HepG2 (cell line): ENCODE measurements at regions not wholly inside any gene's neighbourhood (a gene's known extent, or its start where the extent isn't known, plus 50 kb on each side); places are given as distances from the start of the nearest gene placed in this dataset.
A peak's percentile ranks its signal among the peaks of the same experiment; 100 is the strongest.

Experiments used
- ATAC-seq: fragments of 200-7000 bp; cut with Tn5 transposase; 3 replicates; pipeline ENCODE4 v1.9.1; 2020; ENCODE audit warnings: mild to moderate bottlenecking, moderate library complexity
- BruUV-seq: library from RNA; stranded (reverse); fragments of 400-500 nt; replicated peaks from 2 replicates; lab custom pipeline; 2021; lab: Mats Ljungman, UMichigan
- CTCF ChIA-PET: fragments of 300-600 bp; formaldehyde crosslinking; extraction: SDS; loops from one replicate; lab custom pipeline; 2021; ENCODE audit warnings: low total read pairs, inconsistent platforms, low intra/inter-chr PET ratio; lab: Yijun Ruan, JAX
- POLR2A ChIA-PET: fragments of 350-600 bp; sonication (Branson Sonifier 250); formaldehyde crosslinking; loops from one replicate; lab custom pipeline; 2020; ENCODE audit warnings: antibody characterized with exemption, inconsistent platforms; lab: Yijun Ruan, JAX
- DNase-seq: peaks from one replicate; pipeline ENCODE4 v3.0.0-alpha.2; 2015; ENCODE audit warnings: low spot score
- FAIRE-seq: peaks from 3 replicates; lab custom pipeline; 2011; peaks lifted over from hg19 to GRCh38; lab: Jason Lieb, UNC
- H2AFZ ChIP-seq: one replicate; pipeline ENCODE4 v1.6.1; 2011; ENCODE audit warnings: low read length, inconsistent platforms
- H3K27ac ChIP-seq: fragments of 300-600 bp; 3 replicates; pipeline ENCODE4 v1.8.0; 2011; ENCODE audit warnings: mixed run types, mild to moderate bottlenecking, mixed read lengths, low read length, inconsistent platforms; ENCODE audit not compliant: insufficient read depth; ENCODE audit errors: extremely low read length
- H3K27me3 ChIP-seq, 2 experiments: fragments of 200-600 bp in 1 of 2; 2 replicates in 1 of 2; 3 replicates in 1 of 2; pipeline versions ENCODE4 v1.6.0 to v1.8.0; 2011; ENCODE audit warnings: low read length in 2 of 2, mild to moderate bottlenecking in 2 of 2, moderate library complexity in 2 of 2, inconsistent platforms in 1 of 2; ENCODE audit not compliant: insufficient read depth in 2 of 2, control insufficient read depth in 1 of 2
- H3K36me3 ChIP-seq, 2 experiments: fragments of 200-600 bp in 1 of 2; replicated peaks in 1 of 2; 2 replicates in 1 of 2; 3 replicates in 1 of 2; pipeline versions ENCODE4 v1.5.1 to v1.8.0; 2011; ENCODE audit warnings: low read length in 2 of 2, inconsistent platforms in 1 of 2; ENCODE audit not compliant: insufficient read depth in 2 of 2, control insufficient read depth in 1 of 2
- H3K4me1 ChIP-seq: 2 replicates; pipeline ENCODE4 v1.5.1; 2012; ENCODE audit warnings: low read length, inconsistent platforms; ENCODE audit not compliant: insufficient read depth
- H3K4me2 ChIP-seq: 2 replicates; pipeline ENCODE4 v1.6.0; 2011; ENCODE audit warnings: low read depth, low read length, inconsistent platforms
- H3K4me3 ChIP-seq, 3 experiments: fragments of 200-600 bp in 1 of 3; sonication (generic), shearing (Covaris generic) in 1 of 3; replicated peaks in 1 of 3; 2 replicates each; pipeline ENCODE4 v1.5.1; 2011 to 2016; ENCODE audit warnings: low read length in 3 of 3, inconsistent platforms in 2 of 3, low read depth in 2 of 3, mild to moderate bottlenecking in 2 of 3, control low read depth in 1 of 3, mixed read lengths in 1 of 3; ENCODE audit not compliant: insufficient read depth in 1 of 3
- H3K79me2 ChIP-seq: one replicate; pipeline ENCODE4 v1.6.1; 2011; ENCODE audit warnings: low read length, inconsistent platforms; ENCODE audit not compliant: insufficient read depth
- H3K9ac ChIP-seq: 2 replicates; pipeline ENCODE4 v1.6.0; 2011; ENCODE audit warnings: mild to moderate bottlenecking, low read depth, low read length, inconsistent platforms; ENCODE audit not compliant: insufficient read depth
- H3K9me3 ChIP-seq: 2 replicates; pipeline ENCODE4 v1.5.1; 2012; ENCODE audit warnings: mild to moderate bottlenecking, low read length
- H4K20me1 ChIP-seq: 2 replicates; pipeline ENCODE4 v1.6.0; 2011; ENCODE audit warnings: inconsistent platforms, mild to moderate bottlenecking, low read length, moderate library complexity; ENCODE audit not compliant: insufficient read depth
- ATF7 ChIP-seq, 2 experiments: fragments of 450-650 bp in 1 of 2; sonication (generic) in 1 of 2; formaldehyde crosslinking in 1 of 2; IDR thresholded peaks; 2 replicates each; pipeline versions ENCODE4 v1.4.0 to v1.6.1; 2016 to 2020; ENCODE audit warnings: antibody characterized with exemption in 1 of 2, mild to moderate bottlenecking in 1 of 2, missing genetic modification reagents in 1 of 2
- CREB1 ChIP-seq, 2 experiments: fragments of 450-650 bp in 1 of 2; IDR thresholded peaks; 2 replicates each; pipeline ENCODE4 v1.6.1; 2016 to 2017; ENCODE audit warnings: control low read depth in 1 of 2, mild to moderate bottlenecking in 1 of 2, missing compliant biosample characterization in 1 of 2, missing genetic modification characterization in 1 of 2
- SMAD1 ChIP-seq: sonication (generic); formaldehyde crosslinking; IDR thresholded peaks from 2 replicates; pipeline ENCODE4 v1.4.0; 2020; ENCODE audit warnings: missing genetic modification reagents, low read depth, mild to moderate bottlenecking, borderline replicate concordance
- ZNF776 ChIP-seq: sonication (generic); formaldehyde crosslinking; IDR thresholded peaks from 2 replicates; pipeline ENCODE4 v1.4.0; 2020; ENCODE audit warnings: mild to moderate bottlenecking, missing genetic modification reagents
- ZNF784 ChIP-seq: sonication (generic); formaldehyde crosslinking; IDR thresholded peaks from 2 replicates; pipeline ENCODE4 v1.5.1; 2020; ENCODE audit warnings: missing genetic modification reagents, mild to moderate bottlenecking, borderline replicate concordance
- WGBS: methylation state at CpG from one replicate; pipeline ENCODE4 v1.1.6; 2017; ENCODE audit warnings: low lambda C conversion rate; 5-methylcytosine and 5-hydroxymethylcytosine counted together
- in situ Hi-C: cut with HindIII; loops from 2 replicates; pipeline ENCODE4 v1.10.0; 2017; ENCODE audit warnings: low pct_unique_long_range_greater_than_20kb; ENCODE audit not compliant: extremely low pct_ligation_motif_present
- intact Hi-C: fragments of 100-400 bp; cut with micrococcal nuclease; formaldehyde crosslinking; loops from one replicate; pipeline ENCODE4 v1.10.0; 2022; ENCODE audit not compliant: unreplicated experiment

- intact Hi-C loops (no loop called here), in situ Hi-C loops (no loop called here)
- BruUV-seq: no TSS peak
- ChIA-PET CTCF (no interaction called here), POLR2A (interaction anchor here (1.5 kb wide), 1 partner anchor 53 kb away, joined by 3 read pairs; no protein-coding TSS in a partner anchor)
- Histone ChIP-seq H2AFZ (no peak overlapping the region), H3K9me3 (no peaks in the 10 kb centered on the region), H3K4me1 (peaks cover 50% of the 10 kb centered on the region), H3K36me3 (no peaks in the 10 kb centered on the region), H3K9ac (no peak overlapping the region), H3K4me3 (no peak overlapping the region), H3K79me2 (no peaks in the 10 kb centered on the region), H3K27me3 (no peaks in the 10 kb centered on the region), H3K27ac (no peak overlapping the region), H3K4me2 (no peak overlapping the region), H4K20me1 (no peaks in the 10 kb centered on the region)
- ATAC-seq (no peak), FAIRE-seq (no peak), DNase-seq (no peak)
- 25% methylated on average over 4 of the region's 4 CpGs for WGBS
- TF ChIP-seq SMAD1 (CRISPR knock-in tag): no peak
- no peak for TF ChIP-seq ZNF784 (CRISPR knock-in tag)
Measured at GRCh38 chrX:39960219-39960618, 137.5 kb downstream of the BCOR start.

GRCh38 chrX:39961441-39961840 is 136.3 kb downstream of the BCOR start:
- no TSS peak for BruUV-seq
- CTCF ChIA-PET: no interaction called here
- Histone ChIP-seq H4K20me1 (no peaks in the 10 kb centered on the region), H3K27ac (no peak overlapping the region), H3K9me3 (no peaks in the 10 kb centered on the region), H3K9ac (no peak overlapping the region), H3K27me3 (no peaks in the 10 kb centered on the region), H3K36me3 (no peaks in the 10 kb centered on the region), H3K4me1 (peaks cover 38% of the 10 kb centered on the region), H3K79me2 (no peaks in the 10 kb centered on the region)
- no peak for ATAC-seq
- 22% methylated on average over 4 of the region's 4 CpGs for WGBS
- TF ChIP-seq CREB1 (IDR thresholded peaks at IDR 0.05) (peak; percentile 82), CREB1 (CRISPR knock-in tag; IDR thresholded peaks at IDR 0.05) (no peak), ATF7 (IDR thresholded peaks at IDR 0.05) (peak; percentile 72), ATF7 (CRISPR knock-in tag; IDR thresholded peaks at IDR 0.05) (no peak), ZNF776 (CRISPR knock-in tag) (no peak)
- TF ChIP-seq, all 625 proteins: peak for 2
- intact Hi-C loops: no loop called here
- Histone ChIP-seq H2AFZ (no peak overlapping the region), H3K4me3 (no peak overlapping the region), H3K4me2 (no peak overlapping the region)
- no peak for FAIRE-seq
- no peak for DNase-seq
- in situ Hi-C loops: no loop called here
- POLR2A ChIA-PET: no interaction called here
